HG03097 (cell line): ENCODE measurements at regions not wholly inside any gene's neighbourhood (a gene's known extent, or its start where the extent isn't known, plus 50 kb on each side); places are given as distances from the start of the nearest gene placed in this dataset.

Experiments
- ATAC-seq: cut with Tn5 transposase; IDR thresholded peaks from one replicate; pipeline ENCODE4 v1.9.1; 2021; ENCODE audit not compliant: unreplicated experiment, low FRiP score

GRCh38 chr18:59848002-59848401, 51.8 kb upstream of the PMAIP1 start:
- no peak for ATAC-seq

GRCh38 chr18:59847491-59847846, 52.3 kb upstream of the PMAIP1 start:
- ATAC-seq, result peak; percentile 17

DNA sequence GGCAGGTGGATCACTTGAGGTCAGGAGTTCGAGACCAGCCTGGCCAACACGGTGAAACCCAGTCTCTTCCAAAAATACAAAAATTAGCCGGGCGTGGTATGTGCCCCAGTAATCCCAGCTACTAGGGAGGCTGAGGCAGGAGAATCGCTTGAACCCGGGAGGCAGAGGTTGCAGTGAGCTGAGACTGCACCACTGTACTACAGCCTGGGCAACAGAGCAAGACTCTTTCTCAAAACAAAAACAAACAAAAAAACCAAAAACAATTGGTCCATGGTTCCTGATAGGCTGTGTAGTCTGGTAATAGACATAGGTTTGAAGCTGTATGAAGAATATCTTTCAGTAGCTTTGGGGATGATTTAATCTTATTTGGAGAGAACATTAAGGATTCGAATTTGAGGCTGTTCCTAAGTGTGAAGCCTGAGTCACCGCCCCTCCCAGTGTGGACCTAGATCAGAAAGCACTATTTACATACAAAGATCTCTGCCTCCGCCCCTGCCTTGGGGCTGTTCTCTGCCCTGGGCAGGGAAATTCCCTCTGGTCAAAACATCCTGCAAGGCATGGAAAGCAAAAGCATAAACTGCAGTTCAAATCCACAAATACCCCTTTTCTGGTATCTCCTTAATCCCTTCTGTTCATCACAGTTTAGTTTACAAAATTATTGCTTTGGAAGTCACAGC, 52.8 kb upstream of the PMAIP1 start:
- ATAC-seq, result peak; percentile 92

DNA sequence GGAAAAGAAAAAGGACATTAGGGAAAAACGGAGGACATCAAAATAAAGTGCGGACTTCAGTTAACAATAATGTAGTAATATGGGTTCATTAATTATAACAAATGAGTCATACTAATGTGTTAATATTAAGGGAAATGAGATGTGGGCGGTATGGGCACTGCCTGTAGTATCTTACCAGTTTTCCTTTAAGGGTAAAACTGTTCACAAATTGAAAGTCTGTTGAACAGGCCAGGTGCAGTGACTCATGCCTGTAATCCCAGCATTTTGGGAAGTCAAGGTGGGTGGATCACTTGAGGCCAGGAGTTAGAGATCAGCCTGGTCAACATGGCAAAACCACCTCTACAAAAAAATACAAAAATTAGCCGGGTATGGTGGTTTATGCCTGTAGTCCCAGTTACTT, 56.8 kb upstream of the PMAIP1 start:
- ATAC-seq, result no peak

DNA sequence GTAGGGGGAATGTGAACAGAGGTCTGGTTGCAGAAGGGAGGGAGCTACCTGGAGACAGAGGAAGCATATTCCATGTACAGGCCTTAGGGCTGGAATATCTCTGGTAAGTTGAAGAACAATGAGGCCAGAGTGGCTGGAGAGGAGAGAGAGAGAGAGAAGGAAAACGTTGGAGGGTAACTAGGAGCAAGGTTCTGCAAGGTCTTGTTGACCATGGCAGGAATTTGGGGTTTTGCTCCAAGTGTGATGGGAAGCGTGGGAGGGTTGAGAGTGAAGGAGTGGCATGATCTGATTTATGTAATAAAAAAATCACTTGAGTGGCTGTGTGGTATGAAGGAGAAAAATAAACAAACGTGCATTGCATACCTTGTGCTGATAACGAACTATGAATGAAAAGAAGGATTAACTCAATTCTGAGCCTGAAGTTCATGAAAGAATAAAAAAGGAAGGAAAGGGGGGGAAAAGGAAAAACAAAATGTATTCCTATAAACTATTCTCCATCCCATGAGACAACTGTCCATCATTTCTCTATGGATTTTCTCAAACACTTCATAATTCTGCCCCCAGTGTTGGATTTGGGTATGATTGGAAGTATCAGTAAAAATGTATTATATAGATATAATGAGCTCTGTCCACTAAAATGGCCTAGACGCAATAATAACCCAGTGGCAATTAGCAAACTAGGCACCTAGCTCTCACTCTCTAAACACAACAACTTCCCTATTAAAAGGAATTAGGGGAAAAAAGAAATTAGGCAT, 59.7 kb upstream of the PMAIP1 start:
- ATAC-seq, result no peak

DNA sequence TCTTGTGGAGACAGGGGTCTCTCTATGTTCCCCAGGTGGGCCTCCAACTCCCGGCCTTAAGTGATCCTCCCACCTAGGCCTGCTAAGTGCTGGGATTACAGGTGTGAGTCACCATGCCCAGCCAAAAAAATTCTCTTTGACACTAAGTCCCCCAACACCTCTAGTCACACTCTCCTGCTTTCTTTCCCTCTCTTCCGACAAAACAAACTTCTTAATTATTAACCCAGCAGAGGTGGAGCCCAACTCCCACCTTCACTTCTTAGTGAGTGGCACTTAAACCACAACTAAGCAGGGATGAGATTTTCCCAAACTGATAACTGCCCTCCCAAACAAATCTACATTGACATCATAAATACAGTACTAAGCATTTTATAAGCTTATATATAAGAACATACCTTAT, 60.5 kb upstream of the PMAIP1 start:
- no peak for ATAC-seq

DNA sequence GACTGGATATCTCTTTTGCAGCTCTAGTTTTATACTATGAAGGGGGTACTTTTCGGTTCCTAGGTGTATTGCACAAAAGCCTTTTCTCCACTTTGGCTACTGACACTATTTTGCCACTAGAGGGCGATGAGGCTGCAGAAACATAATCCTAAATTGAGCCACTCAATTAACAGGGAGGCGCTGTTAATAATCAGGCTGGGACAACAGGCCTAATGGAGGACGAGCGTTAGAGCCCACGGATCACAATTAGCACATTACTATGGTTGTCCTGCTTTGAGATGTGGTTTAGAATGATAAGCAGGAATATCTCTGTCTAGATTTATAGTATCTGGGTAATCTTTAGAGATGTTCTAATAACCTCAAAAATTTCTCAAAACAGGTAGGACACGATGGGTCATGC, 62.2 kb upstream of the PMAIP1 start:
- peak; percentile 60 for ATAC-seq

DNA sequence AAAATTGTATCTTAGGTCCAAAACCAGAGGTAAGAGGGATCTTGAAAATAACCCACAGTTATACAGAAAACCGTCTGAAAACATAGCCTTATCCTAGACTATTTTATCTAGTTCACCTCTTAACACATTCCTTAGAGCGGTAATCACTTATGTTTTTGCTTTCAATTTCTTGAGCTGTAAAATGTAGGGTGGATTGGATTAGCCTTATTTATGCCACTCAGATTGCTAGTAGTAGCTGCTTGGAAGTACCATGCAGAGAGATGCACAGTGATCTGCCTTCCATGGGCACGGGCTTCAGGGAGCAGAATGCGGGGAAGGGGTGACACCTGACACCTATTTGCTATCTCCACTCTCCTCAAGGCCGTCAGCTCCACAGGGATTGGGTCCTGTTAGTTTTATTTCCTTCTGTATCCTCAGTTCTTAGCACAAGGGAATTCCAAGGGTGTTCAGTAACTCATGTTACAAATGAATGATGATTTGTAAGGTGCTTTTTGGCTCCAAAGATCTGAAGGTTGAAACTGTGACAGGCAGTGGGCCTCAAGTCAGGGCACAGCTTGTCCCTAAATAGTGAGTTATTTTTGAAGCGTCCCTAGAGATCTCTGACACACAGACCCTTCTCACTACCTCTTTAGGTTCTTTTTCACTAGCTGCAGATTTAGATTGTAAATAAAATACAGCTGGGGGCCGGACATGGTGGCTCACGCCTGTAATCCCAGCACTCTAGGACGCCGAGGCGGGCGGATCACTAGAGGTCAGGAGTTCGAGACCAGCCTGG, 64.0 kb upstream of the PMAIP1 start:
- ATAC-seq, result no peak

DNA sequence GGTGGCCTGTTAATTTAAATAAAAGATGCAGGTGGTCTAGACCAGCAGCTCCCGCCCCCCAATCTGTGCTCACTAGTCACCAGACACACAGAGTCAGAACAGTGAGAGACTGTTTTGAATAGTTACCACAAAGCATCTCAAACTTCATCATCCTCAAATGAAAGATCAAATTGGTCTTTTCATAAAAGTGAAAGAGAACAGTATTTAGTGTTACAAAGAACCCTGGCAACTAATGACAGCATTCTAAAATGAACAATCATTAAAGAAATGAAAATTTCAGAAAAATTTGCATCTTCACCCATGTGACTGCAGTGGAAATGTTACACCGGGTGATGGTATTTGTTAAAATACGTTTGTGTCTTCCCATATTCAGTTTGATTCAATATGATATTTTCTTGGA, 65.5 kb upstream of the PMAIP1 start:
- ATAC-seq, result no peak

GRCh38 chr18:59833785-59834184, 66.0 kb upstream of the PMAIP1 start:
- ATAC-seq, result peak; percentile 69

- peak; percentile 62 for ATAC-seq
Observed at GRCh38 chr18:59823596-59824195, 76.1 kb upstream of the PMAIP1 start.

DNA sequence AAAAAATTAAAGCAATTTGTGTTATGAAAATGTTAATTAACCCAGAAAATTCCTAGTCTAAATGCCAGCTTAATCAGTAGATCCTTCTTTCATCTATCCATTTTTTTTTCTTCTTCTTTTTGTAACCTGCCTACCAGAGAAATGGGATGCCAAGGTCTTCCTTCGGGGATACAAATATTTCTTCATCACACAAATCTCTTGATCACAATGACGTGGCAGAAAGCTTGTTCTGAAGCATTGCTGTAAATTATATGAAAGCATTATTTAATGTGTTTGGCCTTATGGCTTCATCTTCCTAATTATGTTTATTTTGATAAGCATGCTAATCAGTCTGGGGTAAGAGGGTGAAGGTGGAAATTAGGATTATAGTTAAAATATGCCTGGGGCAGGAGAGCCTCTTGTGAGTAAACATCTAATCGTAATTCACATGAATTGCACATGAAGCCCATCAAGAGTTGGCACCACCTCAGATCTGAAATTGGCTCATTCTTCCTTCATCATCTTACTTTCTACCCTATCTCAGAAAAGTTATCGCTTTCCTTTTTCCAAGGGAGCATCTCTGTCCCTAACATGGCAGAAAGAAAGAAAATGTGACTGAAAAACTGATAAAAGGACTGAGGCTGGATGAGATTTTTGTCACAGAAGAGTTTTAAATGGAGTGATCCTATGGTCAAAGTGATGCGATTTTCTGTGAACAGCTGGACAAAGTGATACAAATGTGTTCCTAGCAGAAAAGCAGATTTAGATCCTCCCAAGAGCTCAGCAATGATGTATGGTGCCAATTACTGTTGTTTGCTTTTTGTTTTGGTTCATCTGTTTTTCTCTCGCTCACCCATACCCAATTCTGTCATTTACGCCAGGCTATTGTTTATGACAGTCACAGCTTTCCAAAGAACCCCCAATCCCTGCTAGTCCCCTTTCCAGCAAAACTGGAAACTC, 76.9 kb upstream of the PMAIP1 start:
- ATAC-seq, result no peak

DNA sequence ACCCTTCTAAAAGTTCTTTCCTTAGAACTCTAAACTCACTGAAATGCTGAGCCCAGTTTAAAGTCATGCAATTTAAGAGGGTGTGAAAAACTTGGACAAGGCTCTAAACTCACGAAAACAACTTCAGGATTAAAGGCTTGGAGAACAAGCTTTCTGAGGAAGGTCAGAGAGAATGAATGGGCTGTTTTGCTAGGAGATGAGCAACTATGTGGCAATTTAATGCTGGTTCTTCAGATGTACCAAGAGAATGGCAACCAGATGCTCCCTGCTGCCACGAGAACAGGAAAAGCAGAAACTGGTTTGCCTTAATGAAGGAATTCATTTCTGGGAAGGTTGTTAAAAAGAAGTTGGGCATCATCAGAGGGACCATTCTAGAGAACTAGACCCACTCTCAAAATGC, 77.8 kb upstream of the PMAIP1 start:
- no peak for ATAC-seq

- no peak for ATAC-seq
Observed at GRCh38 chr18:59820663-59821062, 79.1 kb upstream of the PMAIP1 start.

- no peak for ATAC-seq
Observed at GRCh38 chr18:59818769-59819168, 81.0 kb upstream of the PMAIP1 start.

GRCh38 chr18:59814891-59815290, 84.9 kb upstream of the PMAIP1 start:
- ATAC-seq, result no peak

GRCh38 chr18:59813942-59814341, 85.9 kb upstream of the PMAIP1 start:
- no peak for ATAC-seq

DNA sequence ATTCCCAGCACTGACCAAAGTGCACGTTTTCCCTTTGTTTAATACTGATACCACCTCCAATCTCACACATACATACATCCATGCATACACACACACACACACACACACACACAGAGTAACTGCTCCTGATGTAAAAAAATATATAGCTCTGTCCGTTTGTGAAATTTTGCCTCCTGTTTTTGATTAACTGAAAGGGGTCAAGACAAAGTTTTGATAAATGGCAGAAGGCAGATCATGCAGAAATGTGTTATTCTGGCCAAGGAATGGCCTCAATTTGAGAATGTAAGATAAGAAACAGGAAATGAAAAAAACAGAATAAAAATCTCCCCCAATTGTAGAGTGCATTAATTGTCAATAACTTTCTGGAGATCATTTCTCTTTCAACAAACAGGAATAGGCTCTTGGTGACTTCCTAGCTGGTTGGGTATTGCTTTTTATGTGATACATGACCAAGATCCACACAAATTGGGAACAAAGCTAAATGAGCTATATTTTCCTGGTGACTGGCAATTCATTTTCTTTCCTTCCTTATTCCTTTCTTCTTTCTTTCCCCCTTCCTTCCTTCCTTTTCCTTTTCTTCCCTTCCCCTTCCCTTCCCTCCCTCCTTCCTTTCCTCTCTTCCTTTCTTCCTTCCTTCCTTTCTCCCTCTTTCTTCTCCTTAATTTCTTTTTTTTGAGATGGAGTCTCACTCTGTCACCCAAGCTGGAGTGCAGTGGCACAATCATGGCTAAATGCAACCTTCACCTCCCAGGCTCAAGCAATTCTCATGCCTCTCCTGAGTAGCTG, 88.9 kb upstream of the PMAIP1 start:
- no peak for ATAC-seq

DNA sequence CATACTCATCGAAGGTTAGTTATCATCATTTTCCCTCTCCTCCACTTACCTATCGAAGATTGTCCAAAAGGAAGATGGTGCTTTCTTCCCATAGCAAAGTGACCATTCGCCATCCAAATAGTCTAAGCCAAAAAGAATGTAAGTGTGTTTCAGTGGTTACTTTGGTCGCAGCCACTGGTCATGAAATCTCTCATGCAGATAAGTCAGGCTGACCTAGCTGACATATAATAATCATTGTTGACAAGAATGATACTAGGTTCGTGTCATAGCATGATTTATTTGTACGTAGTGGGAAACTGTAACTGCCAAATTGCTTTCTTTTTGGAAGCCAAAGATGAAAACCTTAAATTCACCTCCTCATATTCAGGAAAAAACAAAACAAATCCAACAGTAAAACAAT, 89.6 kb upstream of the PMAIP1 start:
- ATAC-seq, result no peak
